ENCODE measurements at regions not wholly inside any gene's neighbourhood (a gene's known extent, or its start where the extent isn't known, plus 50 kb on each side); places are given as distances from the start of the nearest gene placed in this dataset.

- 0% methylated on average over 4 of the region's 4 CpGs for WGBS (ENCODE audit: insufficient coverage, insufficient replicate concordance, low lambda C conversion rate, missing lambda C conversion rate)
- no peak for TF ChIP-seq MYB (IDR thresholded peaks at IDR 0.05; ENCODE audit: borderline replicate concordance, low read depth, low read length)
- Histone ChIP-seq H3K27ac (ENCODE audit: control insufficient read depth, insufficient read depth) (no peak overlapping the region), H3K4me2 (ENCODE audit: control insufficient read depth, insufficient read depth) (no peak overlapping the region), H3K27me3 (replicated peaks in 1 of 2; ENCODE audit: control insufficient read depth in 2 of 2, insufficient read depth in 2 of 2, low read length in 1 of 2) (no peaks in the 10 kb centered on the region), H3K4me1 (ENCODE audit: control insufficient read depth, insufficient read depth, low read length) (no peaks in the 10 kb centered on the region), H3K9me3 (replicated peaks; ENCODE audit: control insufficient read depth, insufficient read depth, low read length) (no peaks in the 10 kb centered on the region), H2AFZ (ENCODE audit: control insufficient read depth, low read depth, low read length) (no peak overlapping the region), H4K20me1 (ENCODE audit: control insufficient read depth, insufficient read depth) (no peaks in the 10 kb centered on the region; the same call in 1 of the 2 replicates), H3K36me3 (ENCODE audit: control insufficient read depth in 2 of 2, insufficient read depth in 2 of 2, low read length in 1 of 2) (no peaks in the 10 kb centered on the region), H3K79me2 (ENCODE audit: control insufficient read depth, insufficient read depth, low read length) (no peaks in the 10 kb centered on the region), H3K9ac (ENCODE audit: control insufficient read depth, insufficient read depth, low read length) (no peak overlapping the region), H3K4me3 (no peak overlapping the region)
- DNase-seq (ENCODE audit: low read depth, low spot score) (no peak), ATAC-seq (no peak), FAIRE-seq (no peak)
- ChIA-PET POLR2A (no interaction called here), SMC1A (ENCODE audit: uncharacterized antibody, unreplicated experiment) (no interaction called here), CTCF (no interaction called here), RAD21 (ENCODE audit: unreplicated experiment) (no interaction called here)
- in situ Hi-C loops (cut with MboI) (no loop called here), intact Hi-C loops (cut with micrococcal nuclease; ENCODE audit: unreplicated experiment) (no loop called here)
- no TSS peak for BruUV-seq (replicated peaks)
These were observed 208.4 kb downstream of the NXPE2 start for GRCh38 chr11:114886644-114887265.

GRCh38 chr11:114889594-114890011 lies 211.3 kb downstream of the NXPE2 start:
- no peaks in the 10 kb centered on the region for H3K36me3 ChIP-seq (ENCODE audit: control insufficient read depth in 2 of 2, insufficient read depth in 2 of 2, low read length in 1 of 2)
- H3K27ac ChIP-seq (ENCODE audit: control insufficient read depth, insufficient read depth), result no peak overlapping the region
- H4K20me1 ChIP-seq (ENCODE audit: control insufficient read depth, insufficient read depth), result no peaks in the 10 kb centered on the region
- intact Hi-C loops (cut with micrococcal nuclease; ENCODE audit: unreplicated experiment) (no loop called here), in situ Hi-C loops (cut with MboI) (no loop called here)
- 43% methylated on average over 12 of the region's 12 CpGs for WGBS (ENCODE audit: insufficient coverage, insufficient replicate concordance, low lambda C conversion rate, missing lambda C conversion rate)
- SMC1A ChIA-PET (ENCODE audit: uncharacterized antibody, unreplicated experiment), result no interaction called here
- no peak overlapping the region for H3K4me3 ChIP-seq
- H3K4me1 ChIP-seq (ENCODE audit: control insufficient read depth, insufficient read depth, low read length), result no peaks in the 10 kb centered on the region
- FAIRE-seq (no peak), DNase-seq (ENCODE audit: low read depth, low spot score) (no peak), ATAC-seq (no peak)
- no peaks in the 10 kb centered on the region for H3K9me3 ChIP-seq (replicated peaks; ENCODE audit: control insufficient read depth, insufficient read depth, low read length)
- POLR2A ChIA-PET, result no interaction called here
- no TSS peak for BruUV-seq (replicated peaks)
- RAD21 ChIA-PET (ENCODE audit: unreplicated experiment), result no interaction called here
- H3K27me3 ChIP-seq (replicated peaks in 1 of 2; ENCODE audit: control insufficient read depth in 2 of 2, insufficient read depth in 2 of 2, low read length in 1 of 2), result no peaks in the 10 kb centered on the region; a peak in 1 of 4 replicates
- no peaks in the 10 kb centered on the region for H3K79me2 ChIP-seq (ENCODE audit: control insufficient read depth, insufficient read depth, low read length)
- H3K9ac ChIP-seq (ENCODE audit: control insufficient read depth, insufficient read depth, low read length), result no peak overlapping the region
- CTCF ChIA-PET, result no interaction called here
- H2AFZ ChIP-seq (ENCODE audit: control insufficient read depth, low read depth, low read length), result no peak overlapping the region
- no peak overlapping the region for H3K4me2 ChIP-seq (ENCODE audit: control insufficient read depth, insufficient read depth)
- no peak for TF ChIP-seq STAT3 (IDR thresholded peaks at IDR 0.05; ENCODE audit: low read depth, low read length)
- TF ChIP-seq TARDBP (IDR thresholded peaks at IDR 0.05; ENCODE audit: borderline replicate concordance), result no peak
- TF ChIP-seq WRNIP1 (IDR thresholded peaks at IDR 0.05; ENCODE audit: borderline replicate concordance, low read depth, low read length), result no peak
- TF ChIP-seq SMAD5 (IDR thresholded peaks at IDR 0.05; ENCODE audit: low read depth), result no peak
- no peak for TF ChIP-seq MLLT1 (IDR thresholded peaks at IDR 0.05)
- TF ChIP-seq ELK1 (IDR thresholded peaks at IDR 0.05; ENCODE audit: low read depth, low read length), result no peak
- TF ChIP-seq ETV6 (conservative IDR thresholded peaks at IDR 0.05 in 1 of 2, IDR thresholded peaks at IDR 0.05 in 1 of 2; ENCODE audit: borderline replicate concordance in 1 of 2, low read depth in 1 of 2), result no peak
- TF ChIP-seq JUNB (IDR thresholded peaks at IDR 0.05), result no peak
- no peak for TF ChIP-seq MAX (IDR thresholded peaks at IDR 0.05; ENCODE audit: low read depth, low read length)
- no peak for TF ChIP-seq TCF7 (IDR thresholded peaks at IDR 0.05; ENCODE audit: borderline replicate concordance)
- no peak for TF ChIP-seq EZH2 (IDR thresholded peaks at IDR 0.05; ENCODE audit: borderline replicate concordance, control insufficient read depth, low read depth, low read length)
- no peak for TF ChIP-seq MXI1 (IDR thresholded peaks at IDR 0.05; ENCODE audit: low read depth, low read length)
- TF ChIP-seq CHD4 (IDR thresholded peaks at IDR 0.05), result no peak
- TF ChIP-seq ATF3 (IDR thresholded peaks at IDR 0.05; ENCODE audit: borderline replicate concordance, extremely low read depth, low read depth, low read length), result no peak
- no peak for TF ChIP-seq TCF12 (IDR thresholded peaks at IDR 0.05; ENCODE audit: low read depth, low read length)

All from GM12878 (cell line).